Breast epithelium (tissue), 3 donors: ENCODE measurements at regions not wholly inside any gene's neighbourhood (a gene's known extent, or its start where the extent isn't known, plus 50 kb on each side); places are given as distances from the start of the nearest gene placed in this dataset.

ENCODE experiments used
- CTCF ChIP-seq, 3 donors: fragments of 450-650 bp; IDR thresholded peaks; one replicate each; pipeline ENCODE4 v1.5.1; 2016 to 2017; ENCODE audit warnings: antibody characterized with exemption in 3 of 3, mild to moderate bottlenecking in 3 of 3, moderate library complexity in 3 of 3
- POLR2A ChIP-seq: fragments of 450-650 bp; IDR thresholded peaks from one replicate; pipeline ENCODE4 v1.6.1; 2016; ENCODE audit warnings: antibody characterized with exemption, mild to moderate bottlenecking, moderate library complexity
- POLR2AphosphoS5 ChIP-seq, 3 donors: sonication (generic); formaldehyde crosslinking; IDR thresholded peaks; one replicate each; pipeline ENCODE4 v1.6.1; 2017; ENCODE audit warnings: antibody characterized with exemption in 3 of 3

- TF ChIP-seq POLR2AphosphoS5 (IDR thresholded peaks at IDR 0.05) (no peak), CTCF (IDR thresholded peaks at IDR 0.05) (no peak), POLR2A (no peak)
Measured at GRCh38 chrX:30161043-30161442, 54.3 kb upstream of the MAGEB2 start.
